ENCODE measurements at regions not wholly inside any gene's neighbourhood (a gene's known extent, or its start where the extent isn't known, plus 50 kb on each side); places are given as distances from the start of the nearest gene placed in this dataset.
"Not testable (repeated sequence)": the region's sequence is repeated elsewhere in the genome, so short reads cannot be mapped to it uniquely, and the experiment has no call there.

- Mint-ChIP-seq H3K27me3 (ENCODE audit: low read depth) (no peaks in the 10 kb centered on the region), H3K36me3 (ENCODE audit: low read depth) (no peaks in the 10 kb centered on the region), H3K9me3 (no peaks in the 10 kb centered on the region), H3K27ac (no peak overlapping the region), H3K4me3 (no peak overlapping the region), H3K4me1 (ENCODE audit: low read depth) (no peaks in the 10 kb centered on the region)
- no peak for DNase-seq (ENCODE audit: low spot score)
These were observed 259.9 kb upstream of the TARS1 start for GRCh38 chr5:33180900-33181299.

GRCh38 chr5:33182986-33183385 is 257.8 kb upstream of the TARS1 start:
- Mint-ChIP-seq H3K4me1 (ENCODE audit: low read depth) (no peaks in the 10 kb centered on the region), H3K36me3 (ENCODE audit: low read depth) (no peaks in the 10 kb centered on the region), H3K27ac (no peak overlapping the region), H3K9me3 (peaks cover 4% of the 10 kb centered on the region), H3K27me3 (ENCODE audit: low read depth) (no peaks in the 10 kb centered on the region), H3K4me3 (no peak overlapping the region)
- no peak for DNase-seq (ENCODE audit: low spot score)

GRCh38 chr5:33184367-33184766 is 256.4 kb upstream of the TARS1 start:
- Mint-ChIP-seq H3K4me3 (no peak overlapping the region), H3K36me3 (ENCODE audit: low read depth) (no peaks in the 10 kb centered on the region), H3K9me3 (peaks cover 4% of the 10 kb centered on the region), H3K27ac (no peak overlapping the region), H3K4me1 (ENCODE audit: low read depth) (no peaks in the 10 kb centered on the region), H3K27me3 (ENCODE audit: low read depth) (no peaks in the 10 kb centered on the region)
- no peak for DNase-seq (ENCODE audit: low spot score)

- Mint-ChIP-seq H3K4me1 (ENCODE audit: low read depth) (no peaks in the 10 kb centered on the region), H3K4me3 (no peak overlapping the region), H3K27ac (no peak overlapping the region), H3K27me3 (ENCODE audit: low read depth) (no peaks in the 10 kb centered on the region), H3K9me3 (peaks cover 8% of the 10 kb centered on the region), H3K36me3 (ENCODE audit: low read depth) (no peaks in the 10 kb centered on the region)
- DNase-seq (ENCODE audit: low spot score) = no peak
These were observed 252.7 kb upstream of the TARS1 start for GRCh38 chr5:33188089-33188488.

- Mint-ChIP-seq H3K27me3 (ENCODE audit: low read depth) (no peaks in the 10 kb centered on the region), H3K4me1 (ENCODE audit: low read depth) (no peaks in the 10 kb centered on the region), H3K4me3 (no peak overlapping the region), H3K27ac (no peak overlapping the region), H3K36me3 (ENCODE audit: low read depth) (no peaks in the 10 kb centered on the region), H3K9me3 (peaks cover 4% of the 10 kb centered on the region)
- DNase-seq (ENCODE audit: low spot score) = no peak
These were observed 245.9 kb upstream of the TARS1 start for GRCh38 chr5:33194914-33195313.

- Mint-ChIP-seq H3K36me3 (ENCODE audit: low read depth) (no peaks in the 10 kb centered on the region), H3K27me3 (ENCODE audit: low read depth) (no peaks in the 10 kb centered on the region)
These were observed 245.2 kb upstream of the TARS1 start for GRCh38 chr5:33195431-33196165.

GRCh38 chr5:33198836-33199235 is 241.9 kb upstream of the TARS1 start:
- Mint-ChIP-seq H3K27me3 (ENCODE audit: low read depth) (no peaks in the 10 kb centered on the region), H3K4me1 (ENCODE audit: low read depth) (no peaks in the 10 kb centered on the region), H3K36me3 (ENCODE audit: low read depth) (no peaks in the 10 kb centered on the region), H3K9me3 (no peaks in the 10 kb centered on the region), H3K4me3 (no peak overlapping the region), H3K27ac (no peak overlapping the region)
- no peak for DNase-seq (ENCODE audit: low spot score)

More at GRCh38 chr5:33195431-33196165, 245.2 kb upstream of the TARS1 start:
- Mint-ChIP-seq H3K4me1 (ENCODE audit: low read depth) (no peaks in the 10 kb centered on the region), H3K27ac (no peak overlapping the region), H3K4me3 (no peak overlapping the region), H3K9me3 (peaks cover 4% of the 10 kb centered on the region)
- DNase-seq (ENCODE audit: low spot score) = no peak

GRCh38 chr5:33203931-33204330 is 236.8 kb upstream of the TARS1 start:
- Mint-ChIP-seq H3K9me3 (peaks cover 3% of the 10 kb centered on the region), H3K27ac (no peak overlapping the region), H3K36me3 (ENCODE audit: low read depth) (no peaks in the 10 kb centered on the region)

GRCh38 chr5:33205079-33205478 is 235.7 kb upstream of the TARS1 start:
- Mint-ChIP-seq H3K9me3 (peaks cover 3% of the 10 kb centered on the region), H3K27ac (no peak overlapping the region), H3K4me1 (ENCODE audit: low read depth) (no peaks in the 10 kb centered on the region), H3K27me3 (ENCODE audit: low read depth) (no peaks in the 10 kb centered on the region), H3K36me3 (ENCODE audit: low read depth) (no peaks in the 10 kb centered on the region), H3K4me3 (no peak overlapping the region)
- no peak for DNase-seq (ENCODE audit: low spot score)

More at GRCh38 chr5:33203931-33204330, 236.8 kb upstream of the TARS1 start:
- Mint-ChIP-seq H3K4me3 (no peak overlapping the region), H3K4me1 (ENCODE audit: low read depth) (no peaks in the 10 kb centered on the region), H3K27me3 (ENCODE audit: low read depth) (no peaks in the 10 kb centered on the region)
- no peak for DNase-seq (ENCODE audit: low spot score)

- Mint-ChIP-seq H3K27ac (no peak overlapping the region), H3K4me3 (no peak overlapping the region)
These were observed 234.9 kb upstream of the TARS1 start for GRCh38 chr5:33205727-33206410.

GRCh38 chr5:33206962-33207506 is 233.7 kb upstream of the TARS1 start:
- H3K4me1 Mint-ChIP-seq (ENCODE audit: low read depth) = no peaks in the 10 kb centered on the region
- no peak for DNase-seq (ENCODE audit: low spot score)
- no peaks in the 10 kb centered on the region for H3K27me3 Mint-ChIP-seq (ENCODE audit: low read depth)
- no peaks in the 10 kb centered on the region for H3K36me3 Mint-ChIP-seq (ENCODE audit: low read depth)
- H3K27ac Mint-ChIP-seq = no peak overlapping the region
- H3K9me3 Mint-ChIP-seq = peaks cover 3% of the 10 kb centered on the region
- H3K4me3 Mint-ChIP-seq = no peak overlapping the region

More at GRCh38 chr5:33205727-33206410, 234.9 kb upstream of the TARS1 start:
- DNase-seq (ENCODE audit: low spot score) = no peak
- H3K9me3 Mint-ChIP-seq = peaks cover 3% of the 10 kb centered on the region
- no peaks in the 10 kb centered on the region for H3K36me3 Mint-ChIP-seq (ENCODE audit: low read depth)
- H3K4me1 Mint-ChIP-seq (ENCODE audit: low read depth) = no peaks in the 10 kb centered on the region
- no peaks in the 10 kb centered on the region for H3K27me3 Mint-ChIP-seq (ENCODE audit: low read depth)

- Mint-ChIP-seq H3K27me3 (ENCODE audit: low read depth) (no peaks in the 10 kb centered on the region), H3K4me1 (ENCODE audit: low read depth) (no peaks in the 10 kb centered on the region), H3K36me3 (ENCODE audit: low read depth) (no peaks in the 10 kb centered on the region), H3K9me3 (peaks cover 3% of the 10 kb centered on the region), H3K27ac (no peak overlapping the region), H3K4me3 (no peak overlapping the region)
- no peak for DNase-seq (ENCODE audit: low spot score)
These were observed 231.5 kb upstream of the TARS1 start for GRCh38 chr5:33209252-33209651.

GRCh38 chr5:33210221-33210620 is 230.5 kb upstream of the TARS1 start:
- not testable (repeated sequence) for H3K27ac Mint-ChIP-seq; H3K27me3 Mint-ChIP-seq (ENCODE audit: low read depth); H3K4me3 Mint-ChIP-seq; H3K4me1 Mint-ChIP-seq (ENCODE audit: low read depth); DNase-seq (ENCODE audit: low spot score); H3K9me3 Mint-ChIP-seq; H3K36me3 Mint-ChIP-seq (ENCODE audit: low read depth)

- DNase-seq (ENCODE audit: low spot score) = no peak
These were observed 229.8 kb upstream of the TARS1 start for GRCh38 chr5:33210978-33211377.

More at GRCh38 chr5:33210978-33211377, 229.8 kb upstream of the TARS1 start:
- Mint-ChIP-seq H3K27me3 (ENCODE audit: low read depth) (no peaks in the 10 kb centered on the region), H3K36me3 (ENCODE audit: low read depth) (no peaks in the 10 kb centered on the region), H3K9me3 (peaks cover 3% of the 10 kb centered on the region), H3K4me1 (ENCODE audit: low read depth) (no peaks in the 10 kb centered on the region), H3K4me3 (no peak overlapping the region), H3K27ac (no peak overlapping the region)
